Kidney epithelial cell (primary cell): ENCODE measurements at regions not wholly inside any gene's neighbourhood (a gene's known extent, or its start where the extent isn't known, plus 50 kb on each side); places are given as distances from the start of the nearest gene placed in this dataset.

Source experiments
- DNase-seq: peaks from one replicate; pipeline ENCODE4 v3.0.0-alpha.2; 2010; ENCODE audit warnings: low read depth
- H3K27me3 ChIP-seq: 2 replicates; pipeline ENCODE4 v1.6.0; 2011; ENCODE audit warnings: low read length; ENCODE audit not compliant: control insufficient read depth, insufficient read depth
- H3K36me3 ChIP-seq: 2 replicates; pipeline ENCODE4 v1.5.1; 2011; ENCODE audit warnings: low read length; ENCODE audit not compliant: control insufficient read depth, insufficient read depth
- H3K4me3 ChIP-seq: 2 replicates; pipeline ENCODE4 v1.5.1; 2011; ENCODE audit warnings: low read depth, mild to moderate bottlenecking, control low read depth, low read length
- TF ChIP-seq, protein P1 (sequence below): IDR thresholded peaks from 2 replicates; pipeline ENCODE4 v1.5.1; 2011; ENCODE audit warnings: mild to moderate bottlenecking, moderate library complexity, low read length, control low read depth, inconsistent platforms; ENCODE audit not compliant: insufficient read depth, poor library complexity, severe bottlenecking

DNA sequence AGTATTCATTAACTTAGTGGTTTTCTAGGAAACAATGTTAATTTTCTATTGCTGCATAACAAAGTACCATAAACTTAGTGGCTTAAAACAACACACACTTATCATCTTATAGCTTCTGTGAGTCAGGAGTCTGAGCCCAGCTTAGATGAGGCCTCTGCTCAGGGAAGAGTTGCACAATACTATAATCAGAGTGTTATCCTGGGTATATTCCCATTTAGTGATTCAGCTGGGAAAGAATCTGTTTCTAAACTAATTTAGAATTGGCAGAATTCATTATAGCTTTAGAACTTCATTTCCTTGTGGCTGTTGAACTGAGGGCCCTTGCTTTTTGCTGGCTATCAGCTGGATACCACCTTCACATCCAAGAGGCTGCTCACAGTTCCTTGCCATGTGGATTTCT is 515.5 kb downstream of the BRINP3 start:
- peak; percentile 71 for DNase-seq
- TF ChIP-seq, protein P1, sequence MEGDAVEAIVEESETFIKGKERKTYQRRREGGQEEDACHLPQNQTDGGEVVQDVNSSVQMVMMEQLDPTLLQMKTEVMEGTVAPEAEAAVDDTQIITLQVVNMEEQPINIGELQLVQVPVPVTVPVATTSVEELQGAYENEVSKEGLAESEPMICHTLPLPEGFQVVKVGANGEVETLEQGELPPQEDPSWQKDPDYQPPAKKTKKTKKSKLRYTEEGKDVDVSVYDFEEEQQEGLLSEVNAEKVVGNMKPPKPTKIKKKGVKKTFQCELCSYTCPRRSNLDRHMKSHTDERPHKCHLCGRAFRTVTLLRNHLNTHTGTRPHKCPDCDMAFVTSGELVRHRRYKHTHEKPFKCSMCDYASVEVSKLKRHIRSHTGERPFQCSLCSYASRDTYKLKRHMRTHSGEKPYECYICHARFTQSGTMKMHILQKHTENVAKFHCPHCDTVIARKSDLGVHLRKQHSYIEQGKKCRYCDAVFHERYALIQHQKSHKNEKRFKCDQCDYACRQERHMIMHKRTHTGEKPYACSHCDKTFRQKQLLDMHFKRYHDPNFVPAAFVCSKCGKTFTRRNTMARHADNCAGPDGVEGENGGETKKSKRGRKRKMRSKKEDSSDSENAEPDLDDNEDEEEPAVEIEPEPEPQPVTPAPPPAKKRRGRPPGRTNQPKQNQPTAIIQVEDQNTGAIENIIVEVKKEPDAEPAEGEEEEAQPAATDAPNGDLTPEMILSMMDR = no peak
- Histone ChIP-seq H3K36me3 (no peaks in the 10 kb centered on the region), H3K4me3 (no peak overlapping the region), H3K27me3 (no peaks in the 10 kb centered on the region)

DNA sequence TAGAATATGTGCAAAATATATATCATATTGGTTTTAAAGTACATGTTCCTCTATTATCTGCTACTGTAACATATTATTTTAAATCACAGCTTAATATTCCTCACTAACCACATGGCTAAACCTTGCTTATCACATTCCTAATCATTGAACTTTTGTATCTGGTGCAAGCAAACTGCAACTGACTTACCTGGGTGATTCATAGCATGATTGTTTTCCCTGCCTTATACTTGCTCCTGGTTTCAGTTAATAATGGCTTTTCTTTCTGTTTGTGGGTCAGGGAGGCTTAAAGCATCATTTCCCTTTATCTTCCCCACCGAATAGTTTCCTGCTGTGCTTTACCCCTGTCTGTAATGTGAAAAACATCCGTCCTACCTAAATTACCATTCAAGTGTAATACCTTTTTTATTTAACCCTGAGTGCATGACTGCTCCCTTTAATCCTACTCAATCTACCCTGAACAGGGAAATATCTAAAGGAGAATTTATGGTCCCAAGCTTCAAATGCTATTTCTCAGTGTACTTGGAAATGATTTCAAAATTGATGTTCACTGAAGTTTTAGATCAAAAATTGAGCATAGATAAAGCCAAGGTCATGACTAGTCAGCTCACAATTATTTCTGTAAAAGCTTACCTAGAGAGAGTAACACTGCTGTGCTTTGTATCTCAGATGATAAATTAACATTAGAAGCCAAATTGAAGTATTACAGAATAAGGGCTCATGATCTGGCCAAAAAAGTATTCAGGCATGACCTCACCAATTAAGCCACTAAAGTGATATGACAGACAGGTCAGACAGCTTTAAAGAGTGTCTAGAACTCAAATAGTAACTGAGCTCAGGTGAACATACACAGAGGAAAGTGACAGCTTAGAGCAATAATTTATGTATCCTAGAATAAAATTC is 507.1 kb downstream of the BRINP3 start:
- Histone ChIP-seq H3K4me3 (no peak overlapping the region), H3K36me3 (no peaks in the 10 kb centered on the region), H3K27me3 (no peaks in the 10 kb centered on the region)
- DNase-seq = peak; percentile 21
- TF ChIP-seq, protein P1 = no peak

DNA sequence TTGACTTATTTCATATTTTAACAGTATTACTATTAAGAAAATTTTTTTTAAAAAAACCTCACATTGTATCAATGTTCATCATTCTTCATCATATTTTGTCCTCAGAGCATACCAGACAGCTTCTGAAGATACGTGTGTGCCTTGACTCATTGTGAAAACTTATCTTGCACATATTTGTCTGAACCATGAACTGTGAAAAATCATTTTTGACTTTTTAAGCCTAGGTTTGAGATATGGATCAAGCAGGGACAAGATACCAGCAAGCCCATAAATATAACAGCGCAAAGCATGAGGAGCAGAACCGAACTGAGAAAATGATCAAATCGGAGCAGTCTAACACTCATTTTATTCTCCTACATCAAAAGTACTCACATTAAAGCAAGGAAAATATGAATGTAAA is 506.0 kb downstream of the BRINP3 start:
- Histone ChIP-seq H3K27me3 (no peaks in the 10 kb centered on the region), H3K4me3 (no peak overlapping the region), H3K36me3 (no peaks in the 10 kb centered on the region)
- no peak for DNase-seq
- TF ChIP-seq, protein P1 = no peak

DNA sequence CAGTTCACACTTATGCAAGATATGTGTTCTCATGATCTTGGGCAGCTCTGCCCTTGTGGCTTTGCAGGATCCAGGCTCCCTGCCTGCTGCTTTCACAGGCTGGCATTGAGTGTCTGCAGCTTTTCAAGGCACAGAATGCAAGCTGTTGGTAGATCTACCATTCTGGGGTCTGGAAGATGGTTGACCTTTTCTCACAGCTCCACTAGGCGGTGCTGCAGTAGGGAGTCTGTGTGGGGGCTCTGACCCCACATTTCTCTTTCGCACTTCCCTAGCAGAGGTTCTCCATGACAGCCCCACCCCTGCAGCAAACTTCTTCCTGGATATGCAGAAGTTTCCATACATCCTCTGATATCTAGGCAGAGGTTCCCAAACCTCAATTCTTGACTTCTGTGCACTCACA is 500.5 kb downstream of the BRINP3 start:
- DNase-seq = no peak
- TF ChIP-seq, protein P1 = no peak
- no peaks in the 10 kb centered on the region for H3K27me3 ChIP-seq
- H3K36me3 ChIP-seq = no peaks in the 10 kb centered on the region
- no peak overlapping the region for H3K4me3 ChIP-seq

DNA sequence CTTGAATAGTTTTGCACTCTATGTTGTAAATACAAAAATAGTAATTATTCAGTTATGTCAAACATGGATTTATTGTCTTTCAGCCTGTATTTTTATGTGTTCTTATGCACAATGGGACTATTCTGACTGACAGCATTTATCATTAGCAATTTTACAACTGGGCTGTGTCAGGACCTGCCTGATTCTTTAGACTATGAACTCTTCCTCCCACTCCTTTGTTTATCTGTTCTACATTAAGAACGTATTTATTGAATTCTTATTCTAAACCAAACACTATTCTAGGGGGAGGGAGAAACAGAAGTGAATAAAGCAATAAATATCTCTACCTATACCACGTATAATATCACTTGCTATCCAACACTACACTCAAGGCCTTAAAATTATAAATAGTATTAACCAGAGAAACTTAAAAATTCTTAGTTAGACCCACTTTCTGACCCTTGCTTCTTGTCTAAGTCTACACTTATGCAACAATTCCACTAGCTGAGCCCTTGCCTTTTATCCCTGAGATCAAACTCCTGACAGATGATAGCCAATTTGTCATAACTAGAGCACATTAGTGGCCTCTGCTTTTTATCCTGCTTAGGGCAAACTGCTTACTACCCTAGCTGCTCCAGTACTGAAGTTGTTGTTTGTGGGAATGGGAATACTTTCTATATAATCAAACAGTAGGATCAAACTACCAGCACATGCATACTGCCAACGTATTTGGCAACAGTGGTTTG is 494.3 kb downstream of the BRINP3 start:
- TF ChIP-seq, protein P1 = no peak
- DNase-seq = no peak
- H3K4me3 ChIP-seq = no peak overlapping the region
- H3K36me3 ChIP-seq = no peaks in the 10 kb centered on the region
- no peaks in the 10 kb centered on the region for H3K27me3 ChIP-seq
